ENCODE measurements at regions not wholly inside any gene's neighbourhood (a gene's known extent, or its start where the extent isn't known, plus 50 kb on each side); places are given as distances from the start of the nearest gene placed in this dataset.

- TF ChIP-seq CTCF (IDR thresholded peaks at IDR 0.05; ENCODE audit: low read length, missing control alignments) = no peak
These were observed 447.1 kb upstream of the MKI67 start for GRCh38 chr10:128573281-128573845.

GRCh38 chr10:128573986-128574385, 447.8 kb upstream of the MKI67 start:
- no peak for DNase-seq (ENCODE audit: low read depth)
- TF ChIP-seq CTCF (IDR thresholded peaks at IDR 0.05; ENCODE audit: low read length, missing control alignments) = no peak
- H3K4me3 ChIP-seq (replicated peaks; ENCODE audit: low read depth, low read length) = no peak overlapping the region

More at GRCh38 chr10:128573281-128573845, 447.1 kb upstream of the MKI67 start:
- no peak overlapping the region for H3K4me3 ChIP-seq (replicated peaks; ENCODE audit: low read depth, low read length)
- DNase-seq (ENCODE audit: low read depth) = no peak

GRCh38 chr10:128574581-128575210, 448.5 kb upstream of the MKI67 start:
- H3K4me3 ChIP-seq (replicated peaks; ENCODE audit: low read depth, low read length) = no peak overlapping the region
- DNase-seq (ENCODE audit: low read depth) = no peak
- no peak for TF ChIP-seq CTCF (IDR thresholded peaks at IDR 0.05; ENCODE audit: low read length, missing control alignments)

GRCh38 chr10:128575761-128576160, 449.5 kb upstream of the MKI67 start:
- DNase-seq (ENCODE audit: low read depth) = no peak
- no peak for TF ChIP-seq CTCF (IDR thresholded peaks at IDR 0.05; ENCODE audit: low read length, missing control alignments)
- no peak overlapping the region for H3K4me3 ChIP-seq (replicated peaks; ENCODE audit: low read depth, low read length)

- no peak overlapping the region for H3K4me3 ChIP-seq (replicated peaks; ENCODE audit: low read depth, low read length)
- TF ChIP-seq CTCF (IDR thresholded peaks at IDR 0.05; ENCODE audit: low read length, missing control alignments) = no peak
- DNase-seq (ENCODE audit: low read depth) = no peak
These were observed 450.1 kb upstream of the MKI67 start for GRCh38 chr10:128576336-128576735.

- DNase-seq (ENCODE audit: low read depth) = no peak
- TF ChIP-seq CTCF (IDR thresholded peaks at IDR 0.05; ENCODE audit: low read length, missing control alignments) = no peak
- no peak overlapping the region for H3K4me3 ChIP-seq (replicated peaks; ENCODE audit: low read depth, low read length)
These were observed 450.9 kb upstream of the MKI67 start for GRCh38 chr10:128576943-128577670.

Data from fibroblast of pulmonary artery (primary cell).